HCT116 (cell line): ENCODE measurements at regions not wholly inside any gene's neighbourhood (a gene's known extent, or its start where the extent isn't known, plus 50 kb on each side); places are given as distances from the start of the nearest gene placed in this dataset.

ENCODE experiments used
- ATAC-seq: fragments of 200-7000 bp; cut with Tn5 transposase; 2 replicates; pipeline ENCODE4 v1.9.1; 2020; ENCODE audit warnings: mild to moderate bottlenecking, moderate library complexity
- BruUV-seq: library from RNA; stranded (reverse); fragments of 400-500 nt; replicated peaks from 2 replicates; lab custom pipeline; 2021; lab: Mats Ljungman, UMichigan
- CTCF ChIA-PET: fragments of 300-600 bp; sonication (Branson Sonifier 250); formaldehyde crosslinking; loops from one replicate; lab custom pipeline; 2021; ENCODE audit warnings: antibody characterized with exemption; lab: Charles Lee
- POLR2A ChIA-PET: fragments of 300-600, 350-600 bp; sonication (Branson Sonifier 250); formaldehyde crosslinking; loops from one replicate; lab custom pipeline; 2021; ENCODE audit warnings: antibody characterized with exemption; lab: Charles Lee
- RAD21 ChIA-PET, 2 experiments: fragments of 300-600 bp; sonication (Branson Sonifier 250); formaldehyde crosslinking; loops; one replicate each; lab custom pipeline; 2023; ENCODE audit warnings: low total read pairs in 2 of 2; ENCODE audit not compliant: uncharacterized antibody in 2 of 2, unreplicated experiment in 2 of 2, low non-redundant PET in 1 of 2; lab: Charles Lee
- DNase-seq: peaks from one replicate; pipeline ENCODE4 v3.0.0-alpha.2; 2010; ENCODE audit warnings: low read depth, low spot score
- H2AFZ ChIP-seq: fragments of 200-600 bp; shearing (Covaris generic), sonication (generic); 2 replicates; pipeline ENCODE4 v1.6.1; 2017; ENCODE audit warnings: low read depth, mixed run types, mixed read lengths, antibody characterized with exemption, low read length; ENCODE audit not compliant: poor library complexity, severe bottlenecking
- H3K27ac ChIP-seq: 2 replicates; pipeline ENCODE4 v1.5.1; 2012; ENCODE audit warnings: low read depth, low read length
- H3K27me3 ChIP-seq: fragments of 200-600 bp; sonication (generic); 2 replicates; pipeline ENCODE4 v1.6.1; 2016; ENCODE audit warnings: mixed run types, low read length, mixed read lengths; ENCODE audit not compliant: insufficient read depth
- H3K36me3 ChIP-seq, 2 experiments: fragments of 200-500 bp in 1 of 2; fragments of 200-600 bp in 1 of 2; sonication (Bioruptor generic) in 1 of 2; sonication (generic) in 1 of 2; 2 replicates each; pipeline versions ENCODE4 v1.5.1 to v1.6.1; 2014 to 2016; ENCODE audit warnings: low read length in 2 of 2, inconsistent platforms in 1 of 2, mixed read lengths in 1 of 2, mixed run types in 1 of 2; ENCODE audit not compliant: insufficient read depth in 2 of 2, control insufficient read depth in 1 of 2
- H3K4me1 ChIP-seq, 2 experiments: fragments of 200-600 bp in 1 of 2; sonication (generic) in 1 of 2; 2 replicates each; pipeline versions ENCODE4 v1.5.1 to v1.6.1; 2012 to 2017; ENCODE audit warnings: low read length in 2 of 2, inconsistent platforms in 1 of 2, mild to moderate bottlenecking in 1 of 2, mixed read lengths in 1 of 2, mixed run types in 1 of 2, moderate library complexity in 1 of 2; ENCODE audit not compliant: insufficient read depth in 2 of 2, control insufficient read depth in 1 of 2
- H3K4me2 ChIP-seq: fragments of 200-600 bp; sonication (generic); 2 replicates; pipeline ENCODE4 v1.6.1; 2017; ENCODE audit warnings: mixed run types, low read length, mixed read lengths
- H3K4me3 ChIP-seq, 2 experiments: fragments of 200-600 bp in 1 of 2; sonication (generic) in 1 of 2; replicated peaks in 1 of 2; 2 replicates each; pipeline ENCODE4 v1.5.1; 2011 to 2016; ENCODE audit warnings: low read length in 2 of 2, control low read depth in 1 of 2, low read depth in 1 of 2, mild to moderate bottlenecking in 1 of 2, mixed read lengths in 1 of 2, mixed run types in 1 of 2
- H3K79me2 ChIP-seq: fragments of 200-600 bp; sonication (generic); 2 replicates; pipeline ENCODE4 v1.6.1; 2017; ENCODE audit warnings: mild to moderate bottlenecking, mixed run types, low read length, moderate library complexity, mixed read lengths; ENCODE audit not compliant: insufficient read depth
- H3K9ac ChIP-seq: fragments of 200-600 bp; sonication (generic); 2 replicates; pipeline ENCODE4 v1.6.1; 2016; ENCODE audit warnings: low read length, mixed read lengths
- H3K9me2 ChIP-seq: fragments of 200-600 bp; sonication (generic), shearing (Covaris generic); 2 replicates; pipeline ENCODE4 v1.6.1; 2017; ENCODE audit warnings: mixed run types, mild to moderate bottlenecking, moderate library complexity; ENCODE audit not compliant: insufficient read depth
- H3K9me3 ChIP-seq, 2 experiments: fragments of 200-500 bp in 1 of 2; fragments of 200-600 bp in 1 of 2; sonication (Bioruptor generic) in 1 of 2; sonication (generic) in 1 of 2; 2 replicates each; pipeline ENCODE4 v1.6.1; 2014 to 2017; ENCODE audit warnings: low read length in 2 of 2, mixed read lengths in 2 of 2, inconsistent platforms in 1 of 2, low read depth in 1 of 2, mild to moderate bottlenecking in 1 of 2, mixed run types in 1 of 2, moderate library complexity in 1 of 2; ENCODE audit not compliant: control insufficient read depth in 1 of 2, insufficient read depth in 1 of 2
- H4K20me1 ChIP-seq: fragments of 200-600 bp; sonication (generic), shearing (Covaris generic); 2 replicates; pipeline ENCODE4 v1.6.1; 2017; ENCODE audit warnings: mixed run types, mild to moderate bottlenecking, moderate library complexity; ENCODE audit not compliant: insufficient read depth
- CBX3 ChIP-seq: IDR thresholded peaks from 2 replicates; pipeline ENCODE4 v1.6.1; 2012; ENCODE audit warnings: low read depth
- CEBPB ChIP-seq: IDR thresholded peaks from 2 replicates; pipeline ENCODE4 v1.6.1; 2012; ENCODE audit warnings: low read depth
- EGR1 ChIP-seq: IDR thresholded peaks from 2 replicates; pipeline ENCODE4 v1.6.1; 2012; ENCODE audit warnings: low read depth
- ELF1 ChIP-seq: IDR thresholded peaks from 2 replicates; pipeline ENCODE4 v1.6.1; 2012; ENCODE audit warnings: low read depth, borderline replicate concordance
- POLR2A ChIP-seq: IDR thresholded peaks from 2 replicates; pipeline ENCODE4 v1.7.0; 2011; ENCODE audit warnings: borderline replicate concordance; ENCODE audit not compliant: insufficient read depth, insufficient read length; ENCODE audit errors: extremely low read depth
- POLR2AphosphoS5 ChIP-seq: IDR thresholded peaks from 2 replicates; pipeline ENCODE4 v1.6.1; 2011; ENCODE audit warnings: mild to moderate bottlenecking, low read depth, low read length, moderate library complexity
- RAD21 ChIP-seq: IDR thresholded peaks from 2 replicates; pipeline ENCODE4 v1.6.1; 2012; ENCODE audit warnings: low read depth, mild to moderate bottlenecking
- SIN3A ChIP-seq: IDR thresholded peaks from 2 replicates; pipeline ENCODE4 v1.6.1; 2012; ENCODE audit warnings: low read depth
- SP1 ChIP-seq: IDR thresholded peaks from 2 replicates; pipeline ENCODE4 v1.6.1; 2012; ENCODE audit warnings: low read depth
- YY1 ChIP-seq: IDR thresholded peaks from 2 replicates; pipeline ENCODE4 v1.6.1; 2011; ENCODE audit warnings: low read length, low read depth, moderate library complexity, mild to moderate bottlenecking; ENCODE audit not compliant: insufficient replicate concordance; ENCODE audit errors: extremely low read depth
- ZNF274 ChIP-seq: fragments of 200-500 bp; sonication (Bioruptor generic); IDR thresholded peaks from 2 replicates; pipeline ENCODE4 v1.6.1; 2014; ENCODE audit warnings: mild to moderate bottlenecking, low read depth, low read length, inconsistent platforms
- intact Hi-C: fragments of 100-400 bp; cut with micrococcal nuclease; formaldehyde crosslinking; loops from 2 replicates; pipeline ENCODE4 v1.10.0; 2022
- TF ChIP-seq, protein P1 (sequence below): IDR thresholded peaks from 2 replicates; pipeline ENCODE4 v1.6.1; 2012
- TF ChIP-seq, protein P2 (sequence below): IDR thresholded peaks from 2 replicates; pipeline ENCODE4 v1.6.1; 2012; ENCODE audit warnings: low read depth
- TF ChIP-seq, protein P3 (sequence below): IDR thresholded peaks from 2 replicates; pipeline ENCODE4 v1.6.1; 2011; ENCODE audit warnings: mild to moderate bottlenecking, low read length, moderate library complexity; ENCODE audit not compliant: insufficient replicate concordance; ENCODE audit errors: extremely low read depth
- TF ChIP-seq, protein P4 (sequence below): IDR thresholded peaks from 2 replicates; pipeline ENCODE4 v1.6.1; 2012
- TF ChIP-seq, protein P5 (sequence below), 3 experiments: fragments of 200-600 bp in 1 of 3; sonication (generic) in 1 of 3; IDR thresholded peaks in 2 of 3; conservative IDR thresholded peaks in 1 of 3; 2 replicates each; pipeline ENCODE4 v1.5.1; 2012 to 2017; ENCODE audit warnings: low read depth in 2 of 3, low read length in 2 of 3, antibody characterized with exemption in 1 of 3, borderline replicate concordance in 1 of 3, control low read depth in 1 of 3, mild to moderate bottlenecking in 1 of 3, mixed read lengths in 1 of 3, mixed run types in 1 of 3, moderate library complexity in 1 of 3; ENCODE audit not compliant: insufficient read depth in 1 of 3

DNA sequence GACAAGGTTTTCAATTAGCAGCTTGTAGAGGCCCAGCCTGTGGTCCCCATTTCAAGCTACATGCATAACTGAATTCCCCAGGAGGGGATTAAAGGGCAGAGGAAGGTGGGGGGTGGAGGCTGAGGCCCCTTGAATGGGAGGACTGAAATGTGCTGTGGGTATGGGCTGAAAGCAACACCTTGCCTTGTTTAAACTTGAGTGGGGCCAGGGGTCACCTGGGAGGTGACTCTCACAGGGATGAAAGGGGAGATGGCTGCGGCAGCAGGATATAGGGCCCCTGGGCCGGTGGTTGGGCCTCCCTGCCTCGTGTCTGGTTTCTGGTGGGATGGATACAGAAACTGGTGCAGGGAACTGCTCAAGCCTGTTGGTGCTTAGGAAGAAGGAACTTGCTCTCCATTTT is 225.9 kb upstream of the SPRED2 start:
- DNase-seq (no peak), ATAC-seq (peak; percentile 21)
- H3K9ac ChIP-seq = no peak overlapping the region
- no peaks in the 10 kb centered on the region for H3K79me2 ChIP-seq
- H3K27me3 ChIP-seq = no peaks in the 10 kb centered on the region
- no TSS peak for BruUV-seq
- no peak overlapping the region for H3K4me3 ChIP-seq
- H3K4me1 ChIP-seq = peaks cover 8 to 21% of the 10 kb centered on the region in 2 experiments
- ChIA-PET POLR2A (no interaction called here), RAD21 (no interaction called here), CTCF (no interaction called here)
- no peaks in the 10 kb centered on the region for H4K20me1 ChIP-seq
- H3K36me3 ChIP-seq = no peaks in the 10 kb centered on the region
- no peak overlapping the region for H2AFZ ChIP-seq
- peak overlapping the region; percentile 31 for H3K4me2 ChIP-seq
- H3K9me3 ChIP-seq = no peaks in the 10 kb centered on the region
- no peak for TF ChIP-seq POLR2A
- TF ChIP-seq SIN3A = no peak
- no peak for TF ChIP-seq ELF1
- TF ChIP-seq SP1 = no peak
- TF ChIP-seq, protein P1, sequence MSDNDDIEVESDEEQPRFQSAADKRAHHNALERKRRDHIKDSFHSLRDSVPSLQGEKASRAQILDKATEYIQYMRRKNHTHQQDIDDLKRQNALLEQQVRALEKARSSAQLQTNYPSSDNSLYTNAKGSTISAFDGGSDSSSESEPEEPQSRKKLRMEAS = no peak
- TF ChIP-seq CEBPB = no peak
- no peak for TF ChIP-seq EGR1
- TF ChIP-seq, protein P2, sequence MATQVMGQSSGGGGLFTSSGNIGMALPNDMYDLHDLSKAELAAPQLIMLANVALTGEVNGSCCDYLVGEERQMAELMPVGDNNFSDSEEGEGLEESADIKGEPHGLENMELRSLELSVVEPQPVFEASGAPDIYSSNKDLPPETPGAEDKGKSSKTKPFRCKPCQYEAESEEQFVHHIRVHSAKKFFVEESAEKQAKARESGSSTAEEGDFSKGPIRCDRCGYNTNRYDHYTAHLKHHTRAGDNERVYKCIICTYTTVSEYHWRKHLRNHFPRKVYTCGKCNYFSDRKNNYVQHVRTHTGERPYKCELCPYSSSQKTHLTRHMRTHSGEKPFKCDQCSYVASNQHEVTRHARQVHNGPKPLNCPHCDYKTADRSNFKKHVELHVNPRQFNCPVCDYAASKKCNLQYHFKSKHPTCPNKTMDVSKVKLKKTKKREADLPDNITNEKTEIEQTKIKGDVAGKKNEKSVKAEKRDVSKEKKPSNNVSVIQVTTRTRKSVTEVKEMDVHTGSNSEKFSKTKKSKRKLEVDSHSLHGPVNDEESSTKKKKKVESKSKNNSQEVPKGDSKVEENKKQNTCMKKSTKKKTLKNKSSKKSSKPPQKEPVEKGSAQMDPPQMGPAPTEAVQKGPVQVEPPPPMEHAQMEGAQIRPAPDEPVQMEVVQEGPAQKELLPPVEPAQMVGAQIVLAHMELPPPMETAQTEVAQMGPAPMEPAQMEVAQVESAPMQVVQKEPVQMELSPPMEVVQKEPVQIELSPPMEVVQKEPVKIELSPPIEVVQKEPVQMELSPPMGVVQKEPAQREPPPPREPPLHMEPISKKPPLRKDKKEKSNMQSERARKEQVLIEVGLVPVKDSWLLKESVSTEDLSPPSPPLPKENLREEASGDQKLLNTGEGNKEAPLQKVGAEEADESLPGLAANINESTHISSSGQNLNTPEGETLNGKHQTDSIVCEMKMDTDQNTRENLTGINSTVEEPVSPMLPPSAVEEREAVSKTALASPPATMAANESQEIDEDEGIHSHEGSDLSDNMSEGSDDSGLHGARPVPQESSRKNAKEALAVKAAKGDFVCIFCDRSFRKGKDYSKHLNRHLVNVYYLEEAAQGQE = no peak
- TF ChIP-seq ZNF274 = no peak
- TF ChIP-seq, protein P3, sequence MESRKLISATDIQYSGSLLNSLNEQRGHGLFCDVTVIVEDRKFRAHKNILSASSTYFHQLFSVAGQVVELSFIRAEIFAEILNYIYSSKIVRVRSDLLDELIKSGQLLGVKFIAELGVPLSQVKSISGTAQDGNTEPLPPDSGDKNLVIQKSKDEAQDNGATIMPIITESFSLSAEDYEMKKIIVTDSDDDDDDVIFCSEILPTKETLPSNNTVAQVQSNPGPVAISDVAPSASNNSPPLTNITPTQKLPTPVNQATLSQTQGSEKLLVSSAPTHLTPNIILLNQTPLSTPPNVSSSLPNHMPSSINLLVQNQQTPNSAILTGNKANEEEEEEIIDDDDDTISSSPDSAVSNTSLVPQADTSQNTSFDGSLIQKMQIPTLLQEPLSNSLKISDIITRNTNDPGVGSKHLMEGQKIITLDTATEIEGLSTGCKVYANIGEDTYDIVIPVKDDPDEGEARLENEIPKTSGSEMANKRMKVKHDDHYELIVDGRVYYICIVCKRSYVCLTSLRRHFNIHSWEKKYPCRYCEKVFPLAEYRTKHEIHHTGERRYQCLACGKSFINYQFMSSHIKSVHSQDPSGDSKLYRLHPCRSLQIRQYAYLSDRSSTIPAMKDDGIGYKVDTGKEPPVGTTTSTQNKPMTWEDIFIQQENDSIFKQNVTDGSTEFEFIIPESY = no peak
- TF ChIP-seq, protein P4, sequence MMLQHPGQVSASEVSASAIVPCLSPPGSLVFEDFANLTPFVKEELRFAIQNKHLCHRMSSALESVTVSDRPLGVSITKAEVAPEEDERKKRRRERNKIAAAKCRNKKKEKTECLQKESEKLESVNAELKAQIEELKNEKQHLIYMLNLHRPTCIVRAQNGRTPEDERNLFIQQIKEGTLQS = no peak
- TF ChIP-seq YY1 = no peak
- no peak for TF ChIP-seq CBX3
- no peak for TF ChIP-seq POLR2AphosphoS5
- TF ChIP-seq RAD21 = no peak
- TF ChIP-seq, protein P5, sequence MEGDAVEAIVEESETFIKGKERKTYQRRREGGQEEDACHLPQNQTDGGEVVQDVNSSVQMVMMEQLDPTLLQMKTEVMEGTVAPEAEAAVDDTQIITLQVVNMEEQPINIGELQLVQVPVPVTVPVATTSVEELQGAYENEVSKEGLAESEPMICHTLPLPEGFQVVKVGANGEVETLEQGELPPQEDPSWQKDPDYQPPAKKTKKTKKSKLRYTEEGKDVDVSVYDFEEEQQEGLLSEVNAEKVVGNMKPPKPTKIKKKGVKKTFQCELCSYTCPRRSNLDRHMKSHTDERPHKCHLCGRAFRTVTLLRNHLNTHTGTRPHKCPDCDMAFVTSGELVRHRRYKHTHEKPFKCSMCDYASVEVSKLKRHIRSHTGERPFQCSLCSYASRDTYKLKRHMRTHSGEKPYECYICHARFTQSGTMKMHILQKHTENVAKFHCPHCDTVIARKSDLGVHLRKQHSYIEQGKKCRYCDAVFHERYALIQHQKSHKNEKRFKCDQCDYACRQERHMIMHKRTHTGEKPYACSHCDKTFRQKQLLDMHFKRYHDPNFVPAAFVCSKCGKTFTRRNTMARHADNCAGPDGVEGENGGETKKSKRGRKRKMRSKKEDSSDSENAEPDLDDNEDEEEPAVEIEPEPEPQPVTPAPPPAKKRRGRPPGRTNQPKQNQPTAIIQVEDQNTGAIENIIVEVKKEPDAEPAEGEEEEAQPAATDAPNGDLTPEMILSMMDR (IDR thresholded peaks at IDR 0.05 in 2 of 3, conservative IDR thresholded peaks at IDR 0.05 in 1 of 3; ENCODE audit: borderline replicate concordance in 1 of 3, insufficient read depth in 1 of 3, low read depth in 2 of 3, low read length in 2 of 3) = no peak
- H3K27ac ChIP-seq = no peak overlapping the region
- H3K9me2 ChIP-seq = no peaks in the 10 kb centered on the region
- intact Hi-C loops = no loop called here
